ENCODE measurements at regions not wholly inside any gene's neighbourhood (a gene's known extent, or its start where the extent isn't known, plus 50 kb on each side); places are given as distances from the start of the nearest gene placed in this dataset.

DNA sequence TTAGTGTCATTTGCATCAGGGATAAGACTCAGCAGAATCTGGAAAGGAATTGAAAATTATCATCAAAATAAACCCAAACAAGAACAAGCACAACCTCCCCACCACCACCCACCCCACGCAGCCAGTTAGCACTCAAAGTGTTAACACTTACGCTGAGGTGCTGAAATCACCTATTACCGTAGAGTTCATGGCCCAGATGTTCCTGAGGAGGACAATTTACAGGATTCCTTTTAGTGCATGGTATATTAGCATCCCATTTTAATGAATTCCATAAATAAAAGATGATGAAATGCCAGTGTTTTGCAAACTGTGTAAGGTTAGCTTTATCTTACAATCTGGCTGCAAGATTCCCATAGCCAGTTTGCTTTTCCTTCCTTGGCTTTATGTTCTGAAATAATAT is 359.3 kb upstream of the SOX11 start:
- TF ChIP-seq, protein P1, sequence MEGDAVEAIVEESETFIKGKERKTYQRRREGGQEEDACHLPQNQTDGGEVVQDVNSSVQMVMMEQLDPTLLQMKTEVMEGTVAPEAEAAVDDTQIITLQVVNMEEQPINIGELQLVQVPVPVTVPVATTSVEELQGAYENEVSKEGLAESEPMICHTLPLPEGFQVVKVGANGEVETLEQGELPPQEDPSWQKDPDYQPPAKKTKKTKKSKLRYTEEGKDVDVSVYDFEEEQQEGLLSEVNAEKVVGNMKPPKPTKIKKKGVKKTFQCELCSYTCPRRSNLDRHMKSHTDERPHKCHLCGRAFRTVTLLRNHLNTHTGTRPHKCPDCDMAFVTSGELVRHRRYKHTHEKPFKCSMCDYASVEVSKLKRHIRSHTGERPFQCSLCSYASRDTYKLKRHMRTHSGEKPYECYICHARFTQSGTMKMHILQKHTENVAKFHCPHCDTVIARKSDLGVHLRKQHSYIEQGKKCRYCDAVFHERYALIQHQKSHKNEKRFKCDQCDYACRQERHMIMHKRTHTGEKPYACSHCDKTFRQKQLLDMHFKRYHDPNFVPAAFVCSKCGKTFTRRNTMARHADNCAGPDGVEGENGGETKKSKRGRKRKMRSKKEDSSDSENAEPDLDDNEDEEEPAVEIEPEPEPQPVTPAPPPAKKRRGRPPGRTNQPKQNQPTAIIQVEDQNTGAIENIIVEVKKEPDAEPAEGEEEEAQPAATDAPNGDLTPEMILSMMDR (IDR thresholded peaks at IDR 0.05), result no peak
- TF ChIP-seq POLR2A (IDR thresholded peaks at IDR 0.05), result no peak

Measured in thyroid gland (tissue), 4 donors.